ENCODE measurements at regions not wholly inside any gene's neighbourhood (a gene's known extent, or its start where the extent isn't known, plus 50 kb on each side); places are given as distances from the start of the nearest gene placed in this dataset.

- no peaks in the 10 kb centered on the region for H3K27me3 ChIP-seq
- no peak overlapping the region for H3K27ac ChIP-seq
- H3K36me3 ChIP-seq: no peaks in the 10 kb centered on the region
- no peaks in the 10 kb centered on the region for H3K4me1 ChIP-seq
- no peak overlapping the region for H3K4me3 ChIP-seq
- no peak for ATAC-seq
- 49 to 65% methylated on average over 2 to 4 of the region's 4 CpGs for WGBS, 2 donors (ENCODE audit: low coverage in 1 of 2)
- no peaks in the 10 kb centered on the region for H3K9me3 ChIP-seq
- TF ChIP-seq EP300 (IDR thresholded peaks at IDR 0.05): no peak
- TF ChIP-seq POLR2A (IDR thresholded peaks at IDR 0.05): no peak
- TF ChIP-seq POLR2AphosphoS5 (IDR thresholded peaks at IDR 0.05): no peak
- TF ChIP-seq, protein P1, sequence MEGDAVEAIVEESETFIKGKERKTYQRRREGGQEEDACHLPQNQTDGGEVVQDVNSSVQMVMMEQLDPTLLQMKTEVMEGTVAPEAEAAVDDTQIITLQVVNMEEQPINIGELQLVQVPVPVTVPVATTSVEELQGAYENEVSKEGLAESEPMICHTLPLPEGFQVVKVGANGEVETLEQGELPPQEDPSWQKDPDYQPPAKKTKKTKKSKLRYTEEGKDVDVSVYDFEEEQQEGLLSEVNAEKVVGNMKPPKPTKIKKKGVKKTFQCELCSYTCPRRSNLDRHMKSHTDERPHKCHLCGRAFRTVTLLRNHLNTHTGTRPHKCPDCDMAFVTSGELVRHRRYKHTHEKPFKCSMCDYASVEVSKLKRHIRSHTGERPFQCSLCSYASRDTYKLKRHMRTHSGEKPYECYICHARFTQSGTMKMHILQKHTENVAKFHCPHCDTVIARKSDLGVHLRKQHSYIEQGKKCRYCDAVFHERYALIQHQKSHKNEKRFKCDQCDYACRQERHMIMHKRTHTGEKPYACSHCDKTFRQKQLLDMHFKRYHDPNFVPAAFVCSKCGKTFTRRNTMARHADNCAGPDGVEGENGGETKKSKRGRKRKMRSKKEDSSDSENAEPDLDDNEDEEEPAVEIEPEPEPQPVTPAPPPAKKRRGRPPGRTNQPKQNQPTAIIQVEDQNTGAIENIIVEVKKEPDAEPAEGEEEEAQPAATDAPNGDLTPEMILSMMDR (IDR thresholded peaks at IDR 0.05): no peak
These were observed 233.6 kb downstream of the ZNF674 start for GRCh38 chrX:46311581-46312120.

DNA sequence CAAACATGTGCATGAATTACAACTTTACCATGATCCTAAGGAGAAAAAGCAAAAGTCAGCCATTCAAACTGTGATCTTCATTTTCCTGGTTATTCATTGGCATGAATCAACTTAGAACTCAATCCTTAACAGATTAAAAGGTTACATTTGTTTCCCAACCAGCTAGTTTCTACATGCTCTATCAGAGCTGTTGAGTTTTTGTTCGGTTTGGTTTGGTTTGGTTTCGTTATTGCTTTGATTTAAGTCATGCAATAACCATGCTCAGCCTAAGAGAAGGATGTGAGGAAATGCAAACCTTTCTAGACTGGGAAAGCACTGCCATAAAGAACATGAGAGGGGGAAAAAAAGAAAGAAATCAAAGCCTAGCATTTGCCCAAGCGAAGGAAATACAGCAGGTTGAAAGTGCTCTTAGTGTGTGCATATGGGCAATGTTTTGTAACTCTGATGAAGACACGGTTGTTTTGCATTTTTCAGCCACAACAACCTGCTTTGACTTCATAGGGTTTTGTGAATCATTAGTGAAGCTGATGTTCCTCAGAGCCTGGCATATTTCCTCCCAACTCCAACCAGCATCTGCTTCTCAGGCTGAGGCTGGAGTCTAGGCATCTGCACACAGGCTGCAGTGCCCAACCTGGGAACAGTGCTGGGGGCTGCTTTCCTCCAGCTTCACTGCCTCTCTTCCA is 234.3 kb downstream of the ZNF674 start:
- Histone ChIP-seq H3K4me1 (no peaks in the 10 kb centered on the region), H3K9me3 (no peaks in the 10 kb centered on the region), H3K27ac (no peak overlapping the region), H3K27me3 (no peaks in the 10 kb centered on the region), H3K36me3 (no peaks in the 10 kb centered on the region), H3K4me3 (no peak overlapping the region)
- ATAC-seq: no peak
- TF ChIP-seq POLR2A (IDR thresholded peaks at IDR 0.05) (no peak), POLR2AphosphoS5 (IDR thresholded peaks at IDR 0.05) (no peak), EP300 (IDR thresholded peaks at IDR 0.05) (no peak)
- TF ChIP-seq, protein P1 (IDR thresholded peaks at IDR 0.05): no peak
- WGBS, 2 donors (ENCODE audit: low coverage in 1 of 2): 64 to 85% methylated on average over 2 to 3 of the region's 4 CpGs

DNA sequence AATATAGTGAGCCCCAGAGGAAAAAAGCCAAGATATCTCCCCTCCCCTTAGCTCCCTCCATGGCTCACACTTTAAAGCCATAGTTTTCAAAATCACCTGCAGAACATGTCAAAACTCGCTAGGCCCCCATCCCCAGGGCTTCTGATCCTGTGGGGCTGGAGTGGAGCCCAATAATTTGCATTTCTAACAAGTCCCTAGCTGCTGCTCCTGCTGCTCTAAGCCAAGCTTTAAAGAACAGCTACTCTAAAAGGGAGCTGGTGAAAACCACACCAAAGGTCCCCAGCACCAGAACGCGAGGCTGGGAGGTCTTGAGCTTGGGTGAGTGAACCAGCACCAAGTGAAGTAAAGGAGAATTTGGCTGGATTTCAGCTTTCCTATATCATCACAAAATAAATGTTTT is 237.1 kb downstream of the ZNF674 start:
- 40% methylated on average over 1 of the region's 3 CpGs; no CpG with 5 or more reads in 1 of the 2 donors for WGBS, 2 donors (ENCODE audit: low coverage in 1 of 2)
- no peak for ATAC-seq
- TF ChIP-seq, protein P1 (IDR thresholded peaks at IDR 0.05): no peak
- TF ChIP-seq POLR2A (IDR thresholded peaks at IDR 0.05) (no peak), EP300 (IDR thresholded peaks at IDR 0.05) (no peak), POLR2AphosphoS5 (IDR thresholded peaks at IDR 0.05) (no peak)

GRCh38 chrX:46306103-46306502 is 239.1 kb downstream of the ZNF674 start:
- H3K36me3 ChIP-seq: no peaks in the 10 kb centered on the region

More for the DNA sequence above, 237.1 kb downstream of the ZNF674 start:
- Histone ChIP-seq H3K27ac (no peak overlapping the region), H3K27me3 (no peaks in the 10 kb centered on the region), H3K9me3 (no peaks in the 10 kb centered on the region), H3K4me3 (no peak overlapping the region), H3K4me1 (no peaks in the 10 kb centered on the region), H3K36me3 (no peaks in the 10 kb centered on the region)

More at GRCh38 chrX:46306103-46306502, 239.1 kb downstream of the ZNF674 start:
- no peak for ATAC-seq
- Histone ChIP-seq H3K27me3 (no peaks in the 10 kb centered on the region), H3K4me1 (no peaks in the 10 kb centered on the region), H3K4me3 (no peak overlapping the region), H3K27ac (no peak overlapping the region), H3K9me3 (no peaks in the 10 kb centered on the region)
- TF ChIP-seq EP300 (IDR thresholded peaks at IDR 0.05) (no peak), POLR2A (IDR thresholded peaks at IDR 0.05) (no peak), POLR2AphosphoS5 (IDR thresholded peaks at IDR 0.05) (no peak)
- TF ChIP-seq, protein P1 (IDR thresholded peaks at IDR 0.05): no peak
- WGBS, 2 donors (ENCODE audit: low coverage in 1 of 2): 59 to 63% methylated on average over 3 of the region's 3 CpGs
